Heart left ventricle (tissue), 16 donors: ENCODE measurements at regions not wholly inside any gene's neighbourhood (a gene's known extent, or its start where the extent isn't known, plus 50 kb on each side); places are given as distances from the start of the nearest gene placed in this dataset.
A peak's percentile ranks its signal among the peaks of the same experiment; 100 is the strongest.

Experiments used
- ATAC-seq, 4 donors: fragments of 200-7000 bp; cut with Tn5 transposase; one replicate each; pipeline ENCODE4 v1.9.1; 2020 to 2022; ENCODE audit warnings: moderate library complexity in 4 of 4, mild to moderate bottlenecking in 3 of 4, moderate number of reproducible peaks in 1 of 4
- DNase-seq, 5 donors: peaks; one replicate each; pipeline ENCODE4 v3.0.0-alpha.2; 2020
- H3K27ac ChIP-seq, 12 donors: fragments of 200-600 bp; sonication (generic) in 4 of 12; one replicate each; pipeline versions ENCODE4 v1.5.0 to v1.8.0; 2016 to 2022; ENCODE audit warnings: mild to moderate bottlenecking in 2 of 12
- H3K27me3 ChIP-seq, 9 donors: fragments of 200-600 bp; sonication (generic) in 2 of 9; one replicate each; pipeline versions ENCODE4 v1.5.1 to v1.8.0; 2016 to 2022; ENCODE audit warnings: mild to moderate bottlenecking in 3 of 9
- H3K36me3 ChIP-seq, 9 donors: fragments of 200-600 bp; sonication (generic) in 2 of 9; one replicate each; pipeline versions ENCODE4 v1.5.0 to v1.8.0; 2018 to 2022; ENCODE audit warnings: mild to moderate bottlenecking in 2 of 9
- H3K4me1 ChIP-seq, 12 donors: fragments of 200-600 bp; sonication (generic) in 4 of 12; one replicate each; pipeline versions ENCODE4 v1.5.0 to v1.8.0; 2016 to 2022; ENCODE audit warnings: mild to moderate bottlenecking in 3 of 12
- H3K4me3 ChIP-seq, 12 donors: fragments of 200-600 bp; sonication (generic) in 4 of 12; one replicate each; pipeline versions ENCODE4 v1.5.0 to v1.8.0; 2017 to 2022; ENCODE audit warnings: mild to moderate bottlenecking in 9 of 12, moderate library complexity in 4 of 12
- H3K9me3 ChIP-seq, 12 donors: fragments of 200-600 bp; sonication (generic) in 4 of 12; one replicate each; pipeline versions ENCODE4 v1.5.0 to v1.8.0; 2016 to 2022; ENCODE audit warnings: mild to moderate bottlenecking in 1 of 12
- CTCF ChIP-seq, 12 donors: fragments of 200-600 bp; sonication (generic) in 4 of 12; IDR thresholded peaks; one replicate each; pipeline versions ENCODE4 v1.5.0 to v1.8.0; 2018 to 2022; ENCODE audit warnings: antibody characterized with exemption in 12 of 12, mild to moderate bottlenecking in 5 of 12
- POLR2A ChIP-seq, 2 donors: fragments of 450-650 bp; IDR thresholded peaks; one replicate each; pipeline ENCODE4 v1.6.1; 2017; ENCODE audit warnings: antibody characterized with exemption in 2 of 2, mild to moderate bottlenecking in 2 of 2, moderate library complexity in 2 of 2
- WGBS, 4 donors: extraction: QIAGEN DNeasy Blood & Tissue Kit in 2 of 4; methylation state at CpG; one replicate each; pipeline versions ENCODE4 v1.1.5 to v1.1.7; 2013 to 2018; 5-methylcytosine and 5-hydroxymethylcytosine counted together
- intact Hi-C, 10 donors: fragments of 100-400 bp; cut with DNase I; formaldehyde crosslinking; loops; one replicate each; pipeline versions ENCODE4 v1.11.1 to v1.14.2; 2022
- donor health status: ischemic (EF 13 %, LVEDD 7.1; RV severe dilation, severe dysfunction).
- donor health status: healthy with polysubstance abuse.
- donor health status: DM: no; HTN: yes; CAD: no.
- donor health status: DM: no; HTN: no; CAD: no.
- donor health status: ischemic (EF 25% LVEDD 6.9; RV normal size, moderate dysfunction).
- donor health status: ischemic (EF 25% LVEDD 5.7; RV mildly dilated, moderate dysfunction).
- donor health status: healthy.
- donor health status: DM: yes; HTN: yes; CAD: no.
- donor health status: ischemic (EF 35%, LVEDD 5.7; RV mildly dilated, moderate dysfunction).
- donor health status: nonischemic (EF 11% LVEDD 7.7; RV severe dilation, severe dysfunction).
- donor health status: DM: yes; HTN: yes; CAD: no.
- donor health status: PGD.
- donor health status: ischemic (EF 29% LVEDD 5.4; RV normal size, mild dysfunction).
- donor health status: nonischemic (EF 23%, LVEDD 6.1; RV moderate dilation, normal function).

- H3K4me3 ChIP-seq, result no peak overlapping the region
Observed at GRCh38 chr20:60459212-60459611, 501.0 kb downstream of the CDH26 start.

DNA sequence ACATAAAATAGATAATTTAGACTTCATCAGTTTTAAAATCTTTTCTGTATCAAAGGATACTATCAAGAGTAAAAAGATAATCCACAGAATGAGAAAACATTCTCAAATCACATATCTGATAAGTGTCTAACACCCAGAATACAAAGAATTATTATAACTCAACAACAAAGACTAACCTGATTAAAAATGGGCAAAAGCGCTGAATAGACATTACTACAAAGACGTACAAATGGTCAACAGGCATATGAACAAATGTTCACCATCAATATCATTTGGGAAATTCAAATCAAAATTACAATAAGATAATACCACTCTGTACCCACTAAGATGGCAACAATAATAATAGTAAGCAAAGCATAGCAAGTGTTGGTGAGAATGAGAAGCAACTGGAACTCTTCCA is 503.8 kb downstream of the CDH26 start:
- H3K4me1 ChIP-seq, result peaks cover 0 to 12% (median 0%) of the 10 kb centered on the region in 12 donors
- no peaks in the 10 kb centered on the region for H3K36me3 ChIP-seq
- WGBS, 4 donors, result 93 to 98% (median 97%) methylated on average over 2 of the region's 2 CpGs
- ATAC-seq (no peak), DNase-seq (no peak)
- H3K27ac ChIP-seq, result no peak overlapping the region
- no peak overlapping the region for H3K4me3 ChIP-seq
- peaks cover 0 to 12% (median 0%) of the 10 kb centered on the region in 12 donors for H3K9me3 ChIP-seq
- intact Hi-C loops, result no loop called here
- H3K27me3 ChIP-seq, result no peaks in the 10 kb centered on the region
- TF ChIP-seq CTCF (IDR thresholded peaks at IDR 0.05) (no peak), POLR2A (IDR thresholded peaks at IDR 0.05) (no peak)

More at GRCh38 chr20:60459212-60459611, 501.0 kb downstream of the CDH26 start:
- peak; percentile 90 to 99 (median 95) for ATAC-seq
- 38 to 47% (median 46%) methylated on average over 3 of the region's 3 CpGs for WGBS, 4 donors
- H3K36me3 ChIP-seq, result no peaks in the 10 kb centered on the region
- no peak for DNase-seq
- TF ChIP-seq POLR2A (IDR thresholded peaks at IDR 0.05), result no peak
- no peak for TF ChIP-seq CTCF (IDR thresholded peaks at IDR 0.05)
- peaks cover 0 to 12% (median 0%) of the 10 kb centered on the region in 12 donors for H3K9me3 ChIP-seq
- H3K27ac ChIP-seq, result peak overlapping the region in 6 of 12 donors; percentile 15 to 41 (median 26)
- no peaks in the 10 kb centered on the region for H3K27me3 ChIP-seq
- intact Hi-C loops, result no loop called here
- H3K4me1 ChIP-seq, result peaks cover 0 to 17% (median 0%) of the 10 kb centered on the region in 12 donors

DNA sequence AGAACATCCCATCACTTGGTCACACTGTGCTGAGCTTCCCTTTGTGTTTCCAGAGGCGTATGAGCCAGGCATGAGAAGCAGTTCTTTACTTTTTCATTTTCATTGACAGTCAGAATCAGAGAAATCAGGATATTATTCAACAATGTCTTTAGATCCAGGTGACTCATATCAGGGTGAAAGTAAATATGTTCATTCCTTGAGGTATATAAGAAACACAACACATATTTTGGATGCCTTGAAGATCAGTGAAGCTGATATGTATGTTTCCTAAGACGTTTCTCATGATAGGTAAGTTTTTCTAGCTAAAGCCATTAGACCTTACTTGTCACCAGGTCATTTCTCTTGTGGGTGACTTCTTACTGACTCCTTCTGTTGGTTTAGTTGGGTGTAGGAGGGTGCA is 505.6 kb downstream of the CDH26 start:
- no peak for TF ChIP-seq POLR2A (IDR thresholded peaks at IDR 0.05)
- no peak for TF ChIP-seq CTCF (IDR thresholded peaks at IDR 0.05)
- H3K9me3 ChIP-seq, result peaks cover 0 to 12% (median 0%) of the 10 kb centered on the region in 12 donors
- no peaks in the 10 kb centered on the region for H3K27me3 ChIP-seq
- no peak overlapping the region for H3K27ac ChIP-seq
- no peak for DNase-seq
- H3K36me3 ChIP-seq, result no peaks in the 10 kb centered on the region
- intact Hi-C loops, result no loop called here
- WGBS, 4 donors, result 49 to 68% (median 59%) methylated on average over 2 of the region's 2 CpGs
- H3K4me1 ChIP-seq, result peaks cover 0 to 9% (median 0%) of the 10 kb centered on the region in 12 donors
- ATAC-seq, result no peak
- no peak overlapping the region for H3K4me3 ChIP-seq

DNA sequence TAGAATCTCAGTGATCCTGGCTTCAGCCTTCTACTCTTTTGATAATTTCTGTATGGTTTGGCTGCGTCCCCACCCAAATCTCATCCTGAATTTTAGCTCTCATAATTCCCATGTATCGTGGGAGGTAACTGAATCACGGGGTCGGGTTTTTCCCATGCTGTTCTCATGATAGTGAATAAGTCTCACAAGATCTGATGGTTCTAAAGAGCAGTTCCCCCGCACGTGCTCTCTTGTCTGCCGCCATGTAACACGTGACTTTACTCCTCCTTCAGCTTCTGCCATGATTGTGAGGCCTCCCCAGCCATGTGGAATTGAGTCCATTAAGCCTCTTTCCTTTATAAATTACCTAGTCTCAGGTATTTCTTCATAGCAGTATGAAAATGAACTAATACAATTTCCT is 507.2 kb downstream of the CDH26 start:
- Histone ChIP-seq H3K9me3 (peaks cover 0 to 12% (median 0%) of the 10 kb centered on the region in 12 donors), H3K36me3 (no peaks in the 10 kb centered on the region), H3K27me3 (no peaks in the 10 kb centered on the region), H3K4me3 (no peak overlapping the region), H3K4me1 (peaks cover 0 to 6% (median 0%) of the 10 kb centered on the region in 12 donors), H3K27ac (no peak overlapping the region)
- intact Hi-C loops, result no loop called here
- TF ChIP-seq POLR2A (IDR thresholded peaks at IDR 0.05) (no peak), CTCF (IDR thresholded peaks at IDR 0.05) (no peak)
- DNase-seq, result no peak
- ATAC-seq, result no peak
- 82 to 93% (median 86%) methylated on average over 8 of the region's 8 CpGs for WGBS, 4 donors
